Limb (tissue), 2 donors: ENCODE measurements at regions not wholly inside any gene's neighbourhood (a gene's known extent, or its start where the extent isn't known, plus 50 kb on each side); places are given as distances from the start of the nearest gene placed in this dataset.

Source experiments
- DNase-seq, 2 donors: peaks; one replicate each; pipeline ENCODE4 v3.0.0-alpha.2; 2016; ENCODE audit errors: extremely low spot score in 2 of 2

- DNase-seq = no peak
Measured at GRCh38 chr10:110432814-110433565, 64.7 kb upstream of the DUSP5 start.

DNA sequence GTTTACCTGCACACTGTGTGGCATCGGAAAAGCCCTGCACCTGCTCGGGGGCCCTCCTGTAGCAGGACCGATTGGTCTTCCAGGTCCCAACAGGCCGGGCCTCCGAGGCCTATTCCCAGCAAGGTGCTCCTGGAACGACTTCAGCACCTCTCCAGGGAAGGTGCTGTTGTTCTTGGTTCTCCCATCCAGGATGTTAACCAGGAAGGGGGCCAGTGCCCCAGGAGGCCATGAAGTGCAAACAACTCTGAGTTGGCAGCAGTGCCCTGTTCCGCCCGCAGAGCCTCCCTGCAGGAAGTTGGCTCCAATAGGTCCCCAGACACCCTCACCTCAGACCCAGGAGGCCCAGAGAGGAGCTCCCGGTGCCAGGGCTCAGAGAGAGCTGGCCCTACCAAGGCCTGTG lies 64.0 kb upstream of the DUSP5 start:
- DNase-seq = no peak

- no peak for DNase-seq
Measured at GRCh38 chr10:110434489-110435096, 63.1 kb upstream of the DUSP5 start.

DNA sequence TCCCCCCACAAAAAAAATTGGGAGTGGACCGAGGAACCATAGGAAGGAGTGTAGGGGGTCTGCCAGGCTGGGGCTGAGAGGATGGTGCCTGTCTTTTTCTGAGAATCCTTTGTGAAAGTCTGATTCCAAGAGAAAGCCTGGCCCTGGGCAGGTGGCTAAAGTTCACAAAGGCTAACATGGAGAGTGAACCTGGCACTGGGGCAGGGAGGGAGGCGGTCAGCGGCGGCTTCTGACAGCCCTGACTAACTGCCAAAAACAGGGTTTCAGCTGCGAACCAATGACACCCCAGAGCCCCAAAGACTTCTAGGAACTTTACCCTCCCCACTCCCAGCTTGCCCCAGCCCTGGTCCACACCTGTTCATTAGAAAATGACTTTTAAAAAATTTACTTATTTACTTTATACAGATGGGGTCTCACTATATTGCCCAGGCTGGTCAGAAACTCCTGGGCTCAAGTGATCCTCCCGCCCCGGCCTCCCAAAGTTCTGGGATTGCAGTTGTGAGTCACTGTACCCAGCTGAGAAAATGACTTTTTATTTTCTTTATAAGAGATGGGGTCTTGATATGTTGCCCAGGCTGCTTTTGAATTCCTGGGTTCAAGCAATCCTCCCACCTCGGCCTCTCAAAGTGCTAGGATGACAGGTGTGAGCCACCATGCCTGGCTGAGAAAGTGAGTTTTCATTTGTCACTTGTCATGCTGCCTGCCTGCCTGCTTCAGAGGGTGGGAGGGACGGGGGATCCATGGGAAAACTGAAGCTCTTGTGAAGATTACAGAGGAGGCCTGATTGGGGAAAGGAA lies 61.0 kb upstream of the DUSP5 start:
- no peak for DNase-seq

DNA sequence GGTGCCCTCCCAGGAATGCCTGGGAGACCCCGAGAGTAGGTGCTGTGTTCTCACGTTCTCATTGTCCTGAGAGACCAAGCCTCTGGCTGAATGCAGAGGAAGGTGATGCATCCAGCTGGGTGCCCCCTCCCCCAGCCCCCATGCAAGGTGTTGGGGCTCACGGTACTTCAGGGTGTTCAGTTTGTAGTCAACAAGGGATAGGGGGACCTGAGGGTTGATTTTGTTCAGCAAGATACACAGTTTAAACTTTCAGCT lies 60.4 kb upstream of the DUSP5 start:
- DNase-seq = no peak

- no peak for DNase-seq
Measured at GRCh38 chr10:110437761-110438341, 59.9 kb upstream of the DUSP5 start.

DNA sequence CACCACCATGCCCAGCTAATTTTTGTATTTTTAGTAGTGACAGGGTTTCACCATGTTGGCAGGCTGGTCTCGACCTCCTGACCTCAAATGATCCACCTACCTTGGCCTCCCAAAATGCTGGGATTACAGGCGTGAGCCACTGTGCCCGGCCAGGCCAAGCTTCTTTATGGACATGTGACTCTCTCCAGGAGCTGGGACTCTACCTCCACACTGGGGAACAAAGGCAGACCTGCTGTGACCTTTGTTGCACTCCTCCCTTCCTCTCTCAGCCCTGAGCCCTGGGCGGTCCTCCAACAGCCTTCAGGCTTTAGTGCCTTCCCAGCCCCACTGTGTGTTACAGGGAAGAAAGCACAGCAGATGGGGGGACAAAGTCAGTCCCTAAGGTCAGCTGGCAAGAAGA lies 55.0 kb upstream of the DUSP5 start:
- no peak for DNase-seq

DNA sequence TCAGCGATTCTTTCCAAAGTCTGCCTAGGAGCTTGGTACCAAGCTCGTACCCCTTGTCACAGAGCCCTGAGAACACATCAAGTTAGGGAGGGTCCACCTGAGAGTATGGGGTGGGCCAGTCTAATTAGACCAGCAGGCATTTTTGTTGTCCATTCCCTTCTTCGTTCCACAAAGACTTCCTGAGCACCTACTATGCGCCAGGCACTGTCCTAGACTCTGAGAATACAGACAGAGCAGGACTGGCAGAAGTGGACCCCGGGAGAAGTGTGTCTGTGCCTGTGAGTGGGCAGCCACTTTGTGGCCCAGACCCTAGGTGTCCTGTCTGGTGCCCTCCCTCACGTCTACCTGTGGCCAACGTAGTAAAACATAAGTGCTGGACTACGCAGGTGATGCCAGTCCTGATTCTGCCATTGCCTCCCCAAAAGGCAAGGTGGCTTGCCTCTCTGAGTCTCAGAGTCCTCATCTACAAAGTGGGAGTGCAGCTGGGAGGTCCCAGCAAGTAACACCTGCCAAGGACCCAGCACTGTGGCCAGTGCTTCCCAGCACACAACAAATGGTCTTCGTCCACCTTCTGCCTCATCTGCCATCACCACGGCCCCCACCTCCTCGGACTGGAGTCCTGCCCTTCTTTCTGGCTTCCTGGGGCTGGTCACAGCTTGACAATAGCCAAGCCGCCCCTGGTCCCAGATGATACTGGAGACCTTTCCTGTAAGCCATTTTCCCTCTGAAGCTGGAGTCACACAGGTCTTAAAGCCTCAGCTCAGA lies 54.3 kb upstream of the DUSP5 start:
- DNase-seq = no peak

DNA sequence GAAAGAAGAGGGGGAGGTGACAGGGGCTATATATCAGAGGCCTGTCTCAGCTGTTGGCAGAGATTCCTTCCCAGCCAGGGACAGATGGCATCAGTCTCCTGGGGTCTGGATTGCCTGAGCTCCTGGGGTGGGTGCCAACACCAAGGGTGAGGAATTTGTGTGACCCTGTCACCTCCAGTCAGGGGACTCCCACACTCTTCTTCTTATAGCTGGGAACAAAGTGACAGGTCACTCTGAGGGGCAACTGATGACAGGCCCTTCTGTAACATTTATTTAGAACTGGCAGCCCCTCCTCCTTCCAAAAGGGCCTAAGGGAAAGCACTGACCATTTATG lies 53.7 kb upstream of the DUSP5 start:
- peak in 1 of 2 donors; percentile 53 for DNase-seq

DNA sequence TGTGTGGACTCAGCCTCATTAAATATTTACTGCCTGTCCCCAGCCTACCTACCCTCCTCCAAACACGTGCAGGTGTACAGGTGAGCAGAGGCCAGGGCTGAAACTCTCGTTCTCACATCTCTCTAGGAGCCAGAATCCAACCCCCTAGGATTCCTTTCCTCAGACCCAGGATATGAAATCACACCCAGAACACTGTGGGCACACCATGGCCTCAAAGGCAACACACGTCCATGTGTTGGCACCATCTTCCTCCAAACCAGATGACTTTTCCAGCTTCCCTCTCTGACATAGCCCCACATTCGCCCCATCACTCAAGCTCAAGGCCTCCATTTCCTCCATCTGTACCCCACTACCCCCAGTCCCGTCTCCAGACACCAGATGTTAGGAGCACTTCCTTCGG lies 51.8 kb upstream of the DUSP5 start:
- no peak for DNase-seq

- no peak for DNase-seq
Measured at GRCh38 chr10:110446277-110446676, 51.4 kb upstream of the DUSP5 start.

DNA sequence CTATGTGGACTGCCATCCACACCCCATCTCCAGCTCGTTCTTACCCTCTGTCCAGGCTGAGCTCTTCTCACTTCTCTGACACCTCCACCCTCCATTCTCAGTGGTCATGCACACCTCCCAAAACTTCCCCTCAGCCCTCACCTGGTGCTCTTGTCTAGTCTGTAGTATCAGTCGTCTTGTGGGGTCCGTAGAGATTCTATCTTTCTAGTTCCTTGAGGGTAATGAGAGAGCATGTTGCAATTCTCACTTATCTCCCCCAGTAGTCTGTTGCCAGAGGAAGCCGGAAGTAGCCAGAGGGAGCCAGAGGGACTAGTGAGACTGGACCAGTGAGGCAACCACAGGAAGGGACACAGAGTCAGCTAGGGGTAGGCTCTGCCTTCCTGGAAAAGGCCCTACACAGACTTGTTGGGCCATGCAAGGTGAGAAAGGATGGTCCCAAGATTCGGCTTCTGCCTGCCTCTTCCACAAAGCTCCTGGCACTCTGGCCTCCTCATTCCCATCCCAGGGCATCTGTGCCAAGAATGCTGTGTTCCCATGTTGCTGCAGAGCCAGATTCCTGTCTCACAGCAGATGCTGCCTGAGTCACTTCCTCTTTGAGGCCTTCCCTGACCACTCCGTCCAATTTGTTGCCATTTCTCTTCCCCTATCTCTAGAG lies 50.6 kb upstream of the DUSP5 start:
- DNase-seq = no peak

- DNase-seq = no peak
Measured at GRCh38 chr10:110447886-110448285, 49.8 kb upstream of the DUSP5 start.
